Esophagus squamous epithelium (tissue), 4 donors: ENCODE measurements at regions not wholly inside any gene's neighbourhood (a gene's known extent, or its start where the extent isn't known, plus 50 kb on each side); places are given as distances from the start of the nearest gene placed in this dataset.

ENCODE experiments used
- CTCF ChIP-seq, 6 experiments: fragments of 450-650 bp in 4 of 6; fragments of 200-600 bp in 2 of 6; sonication (generic) in 2 of 6; IDR thresholded peaks; one replicate each; pipeline ENCODE4 v1.5.1; 2016 to 2019; ENCODE audit warnings: antibody characterized with exemption in 6 of 6, mild to moderate bottlenecking in 4 of 6, moderate library complexity in 4 of 6
- POLR2A ChIP-seq, 4 donors: fragments of 450-650 bp; IDR thresholded peaks; one replicate each; pipeline ENCODE4 v1.6.1; 2017; ENCODE audit warnings: antibody characterized with exemption in 4 of 4, mild to moderate bottlenecking in 4 of 4, moderate library complexity in 3 of 4

- TF ChIP-seq CTCF (IDR thresholded peaks at IDR 0.05) (no peak), POLR2A (IDR thresholded peaks at IDR 0.05) (no peak)
These were observed 91.2 kb downstream of the ARRDC3 start for GRCh38 chr5:91291628-91292569.
